Pancreas (tissue), 10 donors: ENCODE measurements at regions not wholly inside any gene's neighbourhood (a gene's known extent, or its start where the extent isn't known, plus 50 kb on each side); places are given as distances from the start of the nearest gene placed in this dataset.

Experiments used
- ATAC-seq, 4 donors: fragments of 200-7000 bp; cut with Tn5 transposase; one replicate each; pipeline versions ENCODE4 v1.8.0 to v1.9.1; 2020; ENCODE audit warnings: mild to moderate bottlenecking in 4 of 4, moderate library complexity in 4 of 4
- DNase-seq, 6 donors: peaks; one replicate each; pipeline ENCODE4 v3.0.0-alpha.2; 2020
- FAIRE-seq: peaks from 2 replicates; lab custom pipeline; 2012; peaks lifted over from hg19 to GRCh38; lab: Jason Lieb, UNC
- H3K27ac ChIP-seq, 4 donors: fragments of 200-600 bp; sonication (generic); 1 replicate in 3 of 4; 2 replicates in 1 of 4; pipeline versions ENCODE4 v1.5.0 to v1.8.0; 2020
- H3K27me3 ChIP-seq, 4 donors: fragments of 200-600 bp; one replicate each; pipeline ENCODE4 v1.8.0; 2021
- H3K36me3 ChIP-seq, 3 donors: fragments of 200-600 bp; sonication (generic) in 1 of 3; one replicate each; pipeline versions ENCODE4 v1.5.0 to v1.8.0; 2020 to 2021
- H3K4me1 ChIP-seq, 3 donors: fragments of 200-600 bp; one replicate each; pipeline ENCODE4 v1.8.0; 2021
- H3K4me3 ChIP-seq, 4 donors: fragments of 200-600 bp; sonication (generic) in 2 of 4; one replicate each; pipeline versions ENCODE4 v1.5.0 to v1.8.0; 2020 to 2021
- H3K9me3 ChIP-seq, 4 donors: fragments of 200-600 bp; one replicate each; pipeline ENCODE4 v1.8.0; 2021
- CTCF ChIP-seq, 4 donors: fragments of 200-600 bp; sonication (generic) in 3 of 4; IDR thresholded peaks; one replicate each; pipeline versions ENCODE4 v1.5.0 to v1.8.0; 2021; ENCODE audit warnings: antibody characterized with exemption in 4 of 4
- WGBS, 2 donors: extraction: QIAGEN DNeasy Blood & Tissue Kit; methylation state at CpG; one replicate each; pipeline ENCODE4 v1.1.7; 2013; 5-methylcytosine and 5-hydroxymethylcytosine counted together
- intact Hi-C, 3 donors: fragments of 100-400 bp; cut with DNase I; formaldehyde crosslinking; loops; one replicate each; pipeline versions ENCODE4 v1.11.1 to v1.14.2; 2022
- donor health status: healthy with polysubstance abuse.
- donor health status: DM: no; HTN: no; CAD: no; lungs with moderate emphysema.
- donor health status: DM: no; HTN: no; CAD: no.
- donor health status: control.
- donor health status: control.
- donor health status: Bipolar disorder and iron deficiency.
- donor health status: DM: yes; HTN: yes; CAD: no.
- donor health status: DM: no; HTN: no; CAD: no.
- donor health status: DM: no; HTN: no; CAD: no.
- donor health status: DM: yes; HTN: yes; CAD: no.

GRCh38 chr10:43827853-43828252 is 179.2 kb upstream of the ZNF32 start:
- intact Hi-C loops: no loop called here
- Histone ChIP-seq H3K4me3 (no peak overlapping the region), H3K36me3 (no peaks in the 10 kb centered on the region), H3K4me1 (peaks cover 0 to 6% (median 0%) of the 10 kb centered on the region in 3 donors), H3K27me3 (no peaks in the 10 kb centered on the region), H3K9me3 (no peaks in the 10 kb centered on the region), H3K27ac (no peak overlapping the region)
- WGBS, 2 donors: 81 to 93% methylated on average over 1 of the region's 1 CpG
- no peak for DNase-seq
- ATAC-seq: no peak
- no peak for FAIRE-seq
- no peak for TF ChIP-seq CTCF (IDR thresholded peaks at IDR 0.05)

GRCh38 chr10:43825984-43826383 is 177.3 kb upstream of the ZNF32 start:
- DNase-seq (no peak), FAIRE-seq (no peak), ATAC-seq (no peak)
- Histone ChIP-seq H3K36me3 (no peaks in the 10 kb centered on the region), H3K27me3 (no peaks in the 10 kb centered on the region), H3K4me3 (no peak overlapping the region), H3K9me3 (no peaks in the 10 kb centered on the region), H3K4me1 (peaks cover 0 to 6% (median 0%) of the 10 kb centered on the region in 3 donors), H3K27ac (no peak overlapping the region)
- intact Hi-C loops: no loop called here
- no peak for TF ChIP-seq CTCF (IDR thresholded peaks at IDR 0.05)
- WGBS, 2 donors: 88 to 89% methylated on average over 21 to 22 of the region's 22 CpGs

GRCh38 chr10:43825421-43825820 is 176.7 kb upstream of the ZNF32 start:
- ATAC-seq (no peak), FAIRE-seq (no peak)

GRCh38 chr10:43824934-43825333 is 176.3 kb upstream of the ZNF32 start:
- WGBS, 2 donors: 67 to 71% methylated on average over 7 of the region's 7 CpGs
- no peak for TF ChIP-seq CTCF (IDR thresholded peaks at IDR 0.05)
- no peaks in the 10 kb centered on the region for H3K27me3 ChIP-seq
- intact Hi-C loops: no loop called here
- H3K4me3 ChIP-seq: no peak overlapping the region
- peak in 2 of 6 donors; percentile 52 to 63 for DNase-seq
- FAIRE-seq: no peak
- H3K9me3 ChIP-seq: no peaks in the 10 kb centered on the region
- no peaks in the 10 kb centered on the region for H3K36me3 ChIP-seq
- H3K4me1 ChIP-seq: peaks cover 0 to 6% (median 0%) of the 10 kb centered on the region in 3 donors
- H3K27ac ChIP-seq: peak overlapping the region in 2 of 4 donors; percentile 41 to 45
- peak in 3 of 4 donors; percentile 79 to 84 (median 80) for ATAC-seq

More at GRCh38 chr10:43825421-43825820, 176.7 kb upstream of the ZNF32 start:
- no peak for TF ChIP-seq CTCF (IDR thresholded peaks at IDR 0.05)
- WGBS, 2 donors: 94 to 98% methylated on average over 19 to 20 of the region's 20 CpGs
- H3K27ac ChIP-seq: peak overlapping the region in 2 of 4 donors; percentile 41
- no peaks in the 10 kb centered on the region for H3K9me3 ChIP-seq
- DNase-seq: no peak
- H3K27me3 ChIP-seq: no peaks in the 10 kb centered on the region
- no peaks in the 10 kb centered on the region for H3K36me3 ChIP-seq
- intact Hi-C loops: no loop called here
- no peak overlapping the region for H3K4me3 ChIP-seq
- H3K4me1 ChIP-seq: peaks cover 0 to 6% (median 0%) of the 10 kb centered on the region in 3 donors
